ENCODE measurements at regions not wholly inside any gene's neighbourhood (a gene's known extent, or its start where the extent isn't known, plus 50 kb on each side); places are given as distances from the start of the nearest gene placed in this dataset.

- no peaks in the 10 kb centered on the region for H3K9me3 ChIP-seq (ENCODE audit: control insufficient read depth, low read length)
- no peaks in the 10 kb centered on the region for H3K27me3 ChIP-seq (replicated peaks; ENCODE audit: control insufficient read depth, insufficient read depth, low read length)
- peak overlapping the region; percentile 95 for H3K4me3 ChIP-seq (ENCODE audit: low read length)
- peak overlapping the region; percentile 98 for H3K9ac ChIP-seq (ENCODE audit: low read length)
- H3K36me3 ChIP-seq (ENCODE audit: control insufficient read depth, insufficient read depth, low read length, severe bottlenecking), result peaks cover 4% of the 10 kb centered on the region
- H3K4me1 ChIP-seq (ENCODE audit: control insufficient read depth, insufficient read depth, low read length), result peaks cover 49% of the 10 kb centered on the region
- DNase-seq (ENCODE audit: low read depth), result peak; percentile 98
Measured at GRCh38 chr13:50124536-50125303, 109.5 kb downstream of the KCNRG start.

- Histone ChIP-seq H3K9me3 (ENCODE audit: control insufficient read depth, low read length) (no peaks in the 10 kb centered on the region), H3K36me3 (ENCODE audit: control insufficient read depth, insufficient read depth, low read length, severe bottlenecking) (peaks cover 4% of the 10 kb centered on the region), H3K4me3 (ENCODE audit: low read length) (peak overlapping the region; percentile 95), H3K4me1 (ENCODE audit: control insufficient read depth, insufficient read depth, low read length) (peaks cover 46% of the 10 kb centered on the region), H3K27me3 (replicated peaks; ENCODE audit: control insufficient read depth, insufficient read depth, low read length) (no peaks in the 10 kb centered on the region), H3K9ac (ENCODE audit: low read length) (peak overlapping the region; percentile 98)
- no peak for DNase-seq (ENCODE audit: low read depth)
Measured at GRCh38 chr13:50125304-50125553, 110.0 kb downstream of the KCNRG start.

- Histone ChIP-seq H3K9ac (ENCODE audit: low read length) (peak overlapping the region; percentile 98), H3K4me3 (ENCODE audit: low read length) (peak overlapping the region; percentile 95), H3K4me1 (ENCODE audit: control insufficient read depth, insufficient read depth, low read length) (peaks cover 46% of the 10 kb centered on the region), H3K27me3 (replicated peaks; ENCODE audit: control insufficient read depth, insufficient read depth, low read length) (no peaks in the 10 kb centered on the region), H3K36me3 (ENCODE audit: control insufficient read depth, insufficient read depth, low read length, severe bottlenecking) (peaks cover 1% of the 10 kb centered on the region), H3K9me3 (ENCODE audit: control insufficient read depth, low read length) (no peaks in the 10 kb centered on the region)
- DNase-seq (ENCODE audit: low read depth), result peak; percentile 94
Measured at GRCh38 chr13:50125554-50126262, 110.5 kb downstream of the KCNRG start.

- peak; percentile 43 for DNase-seq (ENCODE audit: low read depth)
- Histone ChIP-seq H3K4me3 (ENCODE audit: low read length) (peak overlapping the region; percentile 84), H3K9me3 (ENCODE audit: control insufficient read depth, low read length) (no peaks in the 10 kb centered on the region), H3K9ac (ENCODE audit: low read length) (peak overlapping the region; percentile 98), H3K4me1 (ENCODE audit: control insufficient read depth, insufficient read depth, low read length) (peaks cover 50% of the 10 kb centered on the region), H3K27me3 (replicated peaks; ENCODE audit: control insufficient read depth, insufficient read depth, low read length) (no peaks in the 10 kb centered on the region), H3K36me3 (ENCODE audit: control insufficient read depth, insufficient read depth, low read length, severe bottlenecking) (no peaks in the 10 kb centered on the region)
Measured at GRCh38 chr13:50126263-50126992, 111.2 kb downstream of the KCNRG start.

- Histone ChIP-seq H3K27me3 (replicated peaks; ENCODE audit: control insufficient read depth, insufficient read depth, low read length) (no peaks in the 10 kb centered on the region), H3K4me1 (ENCODE audit: control insufficient read depth, insufficient read depth, low read length) (peaks cover 50% of the 10 kb centered on the region), H3K9me3 (ENCODE audit: control insufficient read depth, low read length) (no peaks in the 10 kb centered on the region), H3K4me3 (ENCODE audit: low read length) (peak overlapping the region; percentile 84), H3K9ac (ENCODE audit: low read length) (peak overlapping the region; percentile 83), H3K36me3 (ENCODE audit: control insufficient read depth, insufficient read depth, low read length, severe bottlenecking) (no peaks in the 10 kb centered on the region)
- peak; percentile 73 for DNase-seq (ENCODE audit: low read depth)
Measured at GRCh38 chr13:50126993-50127725, 111.9 kb downstream of the KCNRG start.

- no peak for DNase-seq (ENCODE audit: low read depth)
- Histone ChIP-seq H3K9me3 (ENCODE audit: control insufficient read depth, low read length) (peaks cover 4% of the 10 kb centered on the region), H3K4me3 (ENCODE audit: low read length) (peak overlapping the region; percentile 80), H3K4me1 (ENCODE audit: control insufficient read depth, insufficient read depth, low read length) (peaks cover 43% of the 10 kb centered on the region), H3K9ac (ENCODE audit: low read length) (peak overlapping the region; percentile 83), H3K27me3 (replicated peaks; ENCODE audit: control insufficient read depth, insufficient read depth, low read length) (peaks cover 4% of the 10 kb centered on the region), H3K36me3 (ENCODE audit: control insufficient read depth, insufficient read depth, low read length, severe bottlenecking) (no peaks in the 10 kb centered on the region)
Measured at GRCh38 chr13:50127726-50128291, 112.6 kb downstream of the KCNRG start.

GRCh38 chr13:50128428-50128931, 113.2 kb downstream of the KCNRG start:
- H3K27me3 ChIP-seq (replicated peaks; ENCODE audit: control insufficient read depth, insufficient read depth, low read length), result peaks cover 4% of the 10 kb centered on the region
- peaks cover 11% of the 10 kb centered on the region for H3K9me3 ChIP-seq (ENCODE audit: control insufficient read depth, low read length)
- H3K9ac ChIP-seq (ENCODE audit: low read length), result no peak overlapping the region
- no peak for DNase-seq (ENCODE audit: low read depth)
- no peaks in the 10 kb centered on the region for H3K36me3 ChIP-seq (ENCODE audit: control insufficient read depth, insufficient read depth, low read length, severe bottlenecking)
- H3K4me3 ChIP-seq (ENCODE audit: low read length), result no peak overlapping the region
- H3K4me1 ChIP-seq (ENCODE audit: control insufficient read depth, insufficient read depth, low read length), result peaks cover 37% of the 10 kb centered on the region

- H3K9me3 ChIP-seq (ENCODE audit: control insufficient read depth, low read length), result peaks cover 13% of the 10 kb centered on the region
- peaks cover 4% of the 10 kb centered on the region for H3K27me3 ChIP-seq (replicated peaks; ENCODE audit: control insufficient read depth, insufficient read depth, low read length)
- peaks cover 36% of the 10 kb centered on the region for H3K4me1 ChIP-seq (ENCODE audit: control insufficient read depth, insufficient read depth, low read length)
- peak overlapping the region; percentile 90 for H3K9ac ChIP-seq (ENCODE audit: low read length)
- H3K4me3 ChIP-seq (ENCODE audit: low read length), result peak overlapping the region; percentile 86
- DNase-seq (ENCODE audit: low read depth), result no peak
- no peaks in the 10 kb centered on the region for H3K36me3 ChIP-seq (ENCODE audit: control insufficient read depth, insufficient read depth, low read length, severe bottlenecking)
Measured at GRCh38 chr13:50129081-50129705, 113.9 kb downstream of the KCNRG start.

- DNase-seq (ENCODE audit: low read depth), result peak; percentile 16
- Histone ChIP-seq H3K9ac (ENCODE audit: low read length) (peak overlapping the region; percentile 90), H3K4me3 (ENCODE audit: low read length) (peak overlapping the region; percentile 86), H3K36me3 (ENCODE audit: control insufficient read depth, insufficient read depth, low read length, severe bottlenecking) (no peaks in the 10 kb centered on the region), H3K4me1 (ENCODE audit: control insufficient read depth, insufficient read depth, low read length) (peaks cover 36% of the 10 kb centered on the region), H3K9me3 (ENCODE audit: control insufficient read depth, low read length) (peaks cover 16% of the 10 kb centered on the region), H3K27me3 (replicated peaks; ENCODE audit: control insufficient read depth, insufficient read depth, low read length) (peaks cover 4% of the 10 kb centered on the region)
Measured at GRCh38 chr13:50129706-50130122, 114.5 kb downstream of the KCNRG start.
